H1 (cell line): ENCODE measurements at regions not wholly inside any gene's neighbourhood (a gene's known extent, or its start where the extent isn't known, plus 50 kb on each side); places are given as distances from the start of the nearest gene placed in this dataset.

Source experiments
- CTCF ChIA-PET: fragments of 300-600 bp; sonication (Branson Sonifier 250); formaldehyde crosslinking; loops from one replicate; lab custom pipeline; 2021; ENCODE audit not compliant: partially characterized antibody; lab: Charles Lee
- POLR2A ChIA-PET: fragments of 300-600 bp; sonication (Branson Sonifier 250); formaldehyde crosslinking; loops from one replicate; lab custom pipeline; 2021; ENCODE audit warnings: inconsistent platforms; ENCODE audit not compliant: partially characterized antibody; lab: Charles Lee
- DNase-seq, 2 experiments: peaks; one replicate each; pipeline versions ENCODE4 v3.0.0 to v3.0.0-alpha.2; 2010 to 2022; ENCODE audit warnings: low spot score in 2 of 2, low read depth in 1 of 2, mixed read lengths in 1 of 2
- FAIRE-seq: peaks from 2 replicates; lab custom pipeline; 2011; peaks lifted over from hg19 to GRCh38; lab: Jason Lieb, UNC
- H2AFZ ChIP-seq: 2 replicates; pipeline ENCODE4 v1.8.1; 2012; ENCODE audit warnings: low read length, inconsistent platforms
- H2AK5ac ChIP-seq: 2 replicates; pipeline ENCODE4 v1.6.1; 2013; ENCODE audit warnings: low read depth, low read length
- H2BK120ac ChIP-seq: replicated peaks from 2 replicates; pipeline ENCODE3; 2013; ENCODE audit warnings: low read depth, low read length, inconsistent platforms
- H2BK12ac ChIP-seq: 2 replicates; pipeline ENCODE4 v1.6.1; 2013; ENCODE audit warnings: low read depth, low read length
- H2BK15ac ChIP-seq: 2 replicates; pipeline ENCODE4 v1.6.1; 2013; ENCODE audit warnings: low read length
- H2BK20ac ChIP-seq: 2 replicates; pipeline ENCODE4 v1.6.1; 2013; ENCODE audit warnings: low read length
- H2BK5ac ChIP-seq: 2 replicates; pipeline ENCODE4 v1.6.1; 2013; ENCODE audit warnings: low read depth, low read length
- H3K14ac ChIP-seq: 2 replicates; pipeline ENCODE4 v1.6.1; 2013; ENCODE audit warnings: inconsistent platforms; ENCODE audit not compliant: insufficient read length
- H3K18ac ChIP-seq: 2 replicates; pipeline ENCODE4 v1.6.1; 2013; ENCODE audit warnings: low read length; ENCODE audit errors: extremely low read depth
- H3K23ac ChIP-seq: 2 replicates; pipeline ENCODE4 v1.6.1; 2013; ENCODE audit warnings: inconsistent platforms; ENCODE audit not compliant: insufficient read length
- H3K23me2 ChIP-seq: 2 replicates; pipeline ENCODE4 v1.6.1; 2013; ENCODE audit warnings: low read depth, low read length
- H3K27ac ChIP-seq: 2 replicates; pipeline ENCODE4 v1.6.1; 2011; ENCODE audit warnings: low read depth, low read length, inconsistent platforms
- H3K27me3 ChIP-seq, 4 experiments: replicated peaks in 1 of 4; 1 replicate in 1 of 4; 2 replicates in 3 of 4; pipeline versions ENCODE4 v1.6.1 to v1.8.1; 2011 to 2013; ENCODE audit warnings: low read length in 3 of 4, mild to moderate bottlenecking in 3 of 4, inconsistent platforms in 2 of 4, mixed read lengths in 2 of 4, moderate library complexity in 1 of 4; ENCODE audit not compliant: control insufficient read depth in 3 of 4, insufficient read depth in 3 of 4; ENCODE audit errors: extremely low read depth in 1 of 4
- H3K36me3 ChIP-seq, 4 experiments: 2 replicates each; pipeline versions ENCODE4 v1.6.1 to v1.8.1; 2011 to 2013; ENCODE audit warnings: mild to moderate bottlenecking in 4 of 4, low read length in 3 of 4, moderate library complexity in 2 of 4, control low read depth in 1 of 4, inconsistent platforms in 1 of 4; ENCODE audit not compliant: insufficient read depth in 4 of 4, control insufficient read depth in 2 of 4
- H3K4ac ChIP-seq: replicated peaks from 2 replicates; pipeline ENCODE3; 2013; ENCODE audit warnings: low read length, low read depth, mixed read lengths, inconsistent platforms; ENCODE audit not compliant: insufficient read length
- H3K4me1 ChIP-seq, 4 experiments: replicated peaks in 1 of 4; 1 replicate in 1 of 4; 2 replicates in 3 of 4; pipeline versions ENCODE4 v1.6.1 to v1.8.1; 2011 to 2013; ENCODE audit warnings: low read length in 3 of 4, inconsistent platforms in 2 of 4, mixed read lengths in 1 of 4; ENCODE audit not compliant: insufficient read depth in 4 of 4, control insufficient read depth in 3 of 4
- H3K4me2 ChIP-seq, 2 experiments: 2 replicates each; pipeline versions ENCODE4 v1.6.1 to v1.8.1; 2011 to 2013; ENCODE audit warnings: low read depth in 2 of 2, low read length in 2 of 2, control low read depth in 1 of 2, inconsistent platforms in 1 of 2, mild to moderate bottlenecking in 1 of 2; ENCODE audit not compliant: insufficient read depth in 1 of 2
- H3K4me3 ChIP-seq, 4 experiments: fragments of 200-600, 300-600 bp in 1 of 4; sonication (generic), shearing (Covaris generic), sonication (Bioruptor Twin) in 1 of 4; 2 replicates each; pipeline versions ENCODE4 v1.5.1 to v1.8.1; 2011 to 2016; ENCODE audit warnings: low read length in 4 of 4, low read depth in 3 of 4, control low read depth in 2 of 4, inconsistent platforms in 2 of 4, mild to moderate bottlenecking in 2 of 4, mixed read lengths in 1 of 4, moderate library complexity in 1 of 4; ENCODE audit not compliant: insufficient read depth in 2 of 4; ENCODE audit errors: extremely low read depth in 1 of 4
- H3K56ac ChIP-seq: replicated peaks from 2 replicates; pipeline ENCODE3; 2013; ENCODE audit warnings: low read depth, mild to moderate bottlenecking, mixed read lengths, low read length, inconsistent platforms; ENCODE audit not compliant: insufficient read length
- H3K79me1 ChIP-seq: 2 replicates; pipeline ENCODE4 v1.6.1; 2013; ENCODE audit warnings: low read depth, low read length, control low read depth
- H3K79me2 ChIP-seq, 2 experiments: 2 replicates each; pipeline versions ENCODE4 v1.6.1 to v1.8.1; 2012 to 2013; ENCODE audit warnings: low read length in 2 of 2, mild to moderate bottlenecking in 2 of 2, inconsistent platforms in 1 of 2; ENCODE audit not compliant: insufficient read depth in 2 of 2, control insufficient read depth in 1 of 2
- H3K9ac ChIP-seq, 4 experiments: replicated peaks in 1 of 4; 1 replicate in 1 of 4; 2 replicates in 3 of 4; pipeline versions ENCODE4 v1.6.1 to v1.8.1; 2011 to 2013; ENCODE audit warnings: low read depth in 3 of 4, low read length in 3 of 4, control low read depth in 2 of 4, mild to moderate bottlenecking in 2 of 4, moderate library complexity in 2 of 4, inconsistent platforms in 1 of 4; ENCODE audit errors: extremely low read depth in 1 of 4
- H3K9me3 ChIP-seq, 2 experiments: 2 replicates each; pipeline versions ENCODE4 v1.6.1 to v1.8.1; 2012 to 2013; ENCODE audit warnings: mild to moderate bottlenecking in 2 of 2, moderate library complexity in 2 of 2, control low read depth in 1 of 2, inconsistent platforms in 1 of 2, low read depth in 1 of 2, low read length in 1 of 2, mixed read lengths in 1 of 2; ENCODE audit not compliant: insufficient read depth in 2 of 2
- H4K20me1 ChIP-seq, 2 experiments: replicated peaks in 1 of 2; 2 replicates each; pipeline versions ENCODE3 to v1.8.1; 2011 to 2013; ENCODE audit warnings: inconsistent platforms in 2 of 2, low read length in 2 of 2, mild to moderate bottlenecking in 1 of 2; ENCODE audit not compliant: insufficient read depth in 2 of 2, control insufficient read depth in 1 of 2
- H4K5ac ChIP-seq: 2 replicates; pipeline ENCODE4 v1.6.1; 2013; ENCODE audit warnings: low read length, low read depth, mixed read lengths, inconsistent platforms; ENCODE audit not compliant: insufficient read length
- H4K8ac ChIP-seq: 2 replicates; pipeline ENCODE4 v1.8.0; 2013; ENCODE audit warnings: mild to moderate bottlenecking, moderate library complexity, low read length, inconsistent platforms; ENCODE audit not compliant: insufficient read depth; ENCODE audit errors: extremely low read depth
- H4K91ac ChIP-seq: replicated peaks from 2 replicates; pipeline ENCODE3; 2013; ENCODE audit warnings: low read length, mixed read lengths, inconsistent platforms; ENCODE audit not compliant: insufficient read length
- BRCA1 ChIP-seq: IDR thresholded peaks from 2 replicates; pipeline ENCODE4 v1.6.1; 2012; ENCODE audit warnings: low read depth, low read length, improper control_type of control experiment
- CHD1 ChIP-seq: IDR thresholded peaks from 2 replicates; pipeline ENCODE4 v1.6.1; 2012; ENCODE audit warnings: low read depth, low read length, improper control_type of control experiment
- CHD2 ChIP-seq: IDR thresholded peaks from 2 replicates; pipeline ENCODE4 v1.6.1; 2012; ENCODE audit warnings: low read length, improper control_type of control experiment
- GTF2F1 ChIP-seq: IDR thresholded peaks from 2 replicates; pipeline ENCODE4 v1.6.1; 2012; ENCODE audit warnings: low read depth, low read length, improper control_type of control experiment, borderline replicate concordance
- HDAC6 ChIP-seq: IDR thresholded peaks from one replicate; pipeline ENCODE4 v1.7.1; 2012; ENCODE audit warnings: low read depth, mild to moderate bottlenecking, inconsistent platforms, low read length, moderate library complexity
- JUND ChIP-seq: IDR thresholded peaks from 2 replicates; pipeline ENCODE4 v1.6.1; 2011; ENCODE audit warnings: mild to moderate bottlenecking, improper control_type of control experiment, low read length
- KDM1A ChIP-seq: fragments of 200-600, 300-600 bp; sonication (generic); IDR thresholded peaks from 2 replicates; pipeline ENCODE4 v1.7.1; 2016; ENCODE audit warnings: mild to moderate bottlenecking, low read length, borderline replicate concordance
- NRF1 ChIP-seq: IDR thresholded peaks from 2 replicates; pipeline ENCODE4 v1.6.1; 2011; ENCODE audit warnings: mild to moderate bottlenecking, low read depth, low read length, improper control_type of control experiment
- RAD21 ChIP-seq, 2 experiments: IDR thresholded peaks in 1 of 2; conservative IDR thresholded peaks in 1 of 2; 2 replicates each; pipeline ENCODE4 v1.6.1; 2011; ENCODE audit warnings: low read depth in 2 of 2, low read length in 2 of 2, improper control_type of control experiment in 1 of 2, inconsistent platforms in 1 of 2, mild to moderate bottlenecking in 1 of 2, moderate library complexity in 1 of 2
- RFX5 ChIP-seq: IDR thresholded peaks from 2 replicates; pipeline ENCODE4 v1.6.1; 2011; ENCODE audit warnings: low read depth, low read length, improper control_type of control experiment, borderline replicate concordance
- RXRA ChIP-seq: IDR thresholded peaks from 2 replicates; pipeline ENCODE4 v1.6.1; 2011; ENCODE audit warnings: low read depth, mild to moderate bottlenecking, low read length, moderate library complexity; ENCODE audit not compliant: insufficient read depth
- SUZ12 ChIP-seq: fragments of 200-600 bp; sonication (generic); IDR thresholded peaks from 2 replicates; pipeline ENCODE4 v1.6.1; 2012; ENCODE audit warnings: mild to moderate bottlenecking, inconsistent platforms, low read length, moderate library complexity, mixed read lengths
- TCF12 ChIP-seq: IDR thresholded peaks from 2 replicates; pipeline ENCODE4 v1.6.1; 2011; ENCODE audit warnings: low read depth, mild to moderate bottlenecking, low read length
- YY1 ChIP-seq: IDR thresholded peaks from 2 replicates; pipeline ENCODE4 v1.6.1; 2011; ENCODE audit warnings: low read depth, mild to moderate bottlenecking, low read length
- TF ChIP-seq, protein P1 (sequence below): IDR thresholded peaks from 2 replicates; pipeline ENCODE4 v1.6.1; 2011; ENCODE audit warnings: low read length, improper control_type of control experiment

DNA sequence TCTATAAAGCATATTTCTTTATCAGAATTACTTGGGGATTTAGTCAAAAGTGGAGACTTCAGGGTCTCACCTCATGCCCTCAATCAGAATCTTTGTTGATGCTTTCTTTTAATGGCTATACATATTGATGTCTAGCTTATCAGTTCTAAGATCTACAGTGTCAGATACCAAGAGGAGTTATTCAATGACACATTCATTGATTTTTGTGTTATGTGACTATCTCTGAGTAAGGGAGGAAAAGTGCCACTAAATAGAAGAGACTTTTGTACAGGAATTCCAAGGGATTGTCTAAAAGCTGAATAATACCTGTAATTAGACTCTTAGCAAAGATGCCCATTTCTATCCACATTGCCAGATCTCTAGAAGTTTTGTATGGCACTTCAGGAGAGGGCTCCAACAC lies 87.2 kb downstream of the HLX start:
- no peak overlapping the region for H2BK120ac ChIP-seq
- no peak overlapping the region for H3K4me3 ChIP-seq
- no peak overlapping the region for H2AK5ac ChIP-seq
- no peak overlapping the region for H3K4ac ChIP-seq
- DNase-seq (no peak), FAIRE-seq (no peak)
- no peak overlapping the region for H3K4me2 ChIP-seq
- H2BK12ac ChIP-seq: no peak overlapping the region
- H3K18ac ChIP-seq: no peak overlapping the region
- no peak overlapping the region for H3K9ac ChIP-seq
- H3K56ac ChIP-seq: no peak overlapping the region
- no peaks in the 10 kb centered on the region for H4K20me1 ChIP-seq
- H3K14ac ChIP-seq: no peak overlapping the region
- H2BK15ac ChIP-seq: no peak overlapping the region
- H4K8ac ChIP-seq: no peak overlapping the region
- H2BK5ac ChIP-seq: no peak overlapping the region
- no peak overlapping the region for H3K23ac ChIP-seq
- no peak overlapping the region for H4K5ac ChIP-seq
- H3K79me1 ChIP-seq: no peaks in the 10 kb centered on the region
- no peak overlapping the region for H2AFZ ChIP-seq
- no peaks in the 10 kb centered on the region for H3K79me2 ChIP-seq
- H2BK20ac ChIP-seq: no peak overlapping the region
- no peak overlapping the region for H4K91ac ChIP-seq
- H3K27me3 ChIP-seq: no peaks in the 10 kb centered on the region
- no peaks in the 10 kb centered on the region for H3K4me1 ChIP-seq
- H3K36me3 ChIP-seq: no peaks in the 10 kb centered on the region
- CTCF ChIA-PET: interaction anchor here (1.3 to 1.4 kb wide), 3 partner anchors 8 to 237 kb away, joined by 3 to 4 read pairs (median 3); no protein-coding TSS in a partner anchor
- H3K9me3 ChIP-seq: no peaks in the 10 kb centered on the region
- POLR2A ChIA-PET: no interaction called here
- no peaks in the 10 kb centered on the region for H3K23me2 ChIP-seq
- no peak overlapping the region for H3K27ac ChIP-seq
- TF ChIP-seq RXRA (no peak), SUZ12 (no peak), RAD21 (IDR thresholded peaks at IDR 0.05 in 1 of 2, conservative IDR thresholded peaks at IDR 0.05 in 1 of 2; ENCODE audit: low read depth in 2 of 2, low read length in 2 of 2) (no peak), BRCA1 (no peak), JUND (no peak), NRF1 (no peak), HDAC6 (no peak), YY1 (no peak), RFX5 (no peak), GTF2F1 (no peak), CHD2 (no peak), KDM1A (no peak), CHD1 (no peak), TCF12 (no peak)
- TF ChIP-seq, protein P1, sequence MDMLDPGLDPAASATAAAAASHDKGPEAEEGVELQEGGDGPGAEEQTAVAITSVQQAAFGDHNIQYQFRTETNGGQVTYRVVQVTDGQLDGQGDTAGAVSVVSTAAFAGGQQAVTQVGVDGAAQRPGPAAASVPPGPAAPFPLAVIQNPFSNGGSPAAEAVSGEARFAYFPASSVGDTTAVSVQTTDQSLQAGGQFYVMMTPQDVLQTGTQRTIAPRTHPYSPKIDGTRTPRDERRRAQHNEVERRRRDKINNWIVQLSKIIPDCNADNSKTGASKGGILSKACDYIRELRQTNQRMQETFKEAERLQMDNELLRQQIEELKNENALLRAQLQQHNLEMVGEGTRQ: no peak
